ENCODE measurements at regions not wholly inside any gene's neighbourhood (a gene's known extent, or its start where the extent isn't known, plus 50 kb on each side); places are given as distances from the start of the nearest gene placed in this dataset.
"Not testable (repeated sequence)": the region's sequence is repeated elsewhere in the genome, so short reads cannot be mapped to it uniquely, and the experiment has no call there.

DNA sequence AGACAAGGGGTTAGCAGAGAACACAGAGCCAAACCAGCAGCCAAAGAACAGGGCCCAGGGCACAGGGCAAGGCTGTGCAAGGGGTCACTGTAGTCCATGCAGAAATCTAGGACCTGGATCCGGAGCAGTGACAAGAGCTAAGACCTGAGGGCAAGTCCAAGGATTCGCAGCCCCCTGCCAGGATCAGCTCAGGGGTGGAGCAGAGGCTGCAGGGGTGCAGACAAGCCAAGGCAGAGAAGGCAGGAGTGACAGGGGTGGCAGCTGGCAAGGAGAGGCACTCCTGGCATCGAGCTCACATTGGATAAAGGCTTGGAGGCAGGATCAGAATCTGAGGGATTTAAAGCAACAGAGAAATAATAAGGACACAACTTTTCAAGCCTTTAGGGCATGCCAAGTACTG lies 80.7 kb upstream of the NANOS1 start:
- DNase-seq (ENCODE audit: low read depth in 2 of 2) = no peak

GRCh38 chr10:118950190-118950680 lies 79.3 kb upstream of the NANOS1 start:
- no peak for DNase-seq (ENCODE audit: low read depth in 2 of 2)

DNA sequence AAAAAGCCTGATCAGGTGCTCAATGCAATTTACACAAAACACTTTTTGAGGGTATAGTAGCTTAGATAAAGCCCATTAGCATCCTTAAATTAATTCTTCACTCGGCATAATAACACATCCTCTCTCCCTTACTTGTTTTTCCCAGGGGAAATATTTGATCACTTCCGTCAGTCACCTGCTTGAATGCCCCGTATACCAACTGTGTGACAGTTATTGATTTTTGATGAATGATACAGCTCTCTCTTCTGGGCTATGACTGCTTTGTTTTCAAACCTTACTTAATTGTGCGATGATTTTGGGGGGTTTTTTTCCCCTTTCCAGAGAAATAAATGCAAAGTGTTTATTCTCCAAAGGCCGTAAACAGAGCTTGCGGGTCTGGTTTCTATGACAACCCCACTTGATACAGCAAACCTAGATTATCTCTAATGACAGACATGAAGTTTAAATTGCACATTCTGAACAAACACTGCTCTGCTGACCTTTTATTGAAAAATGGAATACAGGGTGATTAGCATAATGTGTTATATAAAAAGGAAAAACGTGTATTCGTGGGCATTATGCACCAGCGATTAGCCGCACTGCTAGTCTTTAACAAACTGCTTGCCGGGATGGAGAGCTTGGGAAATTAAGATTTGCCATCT lies 78.4 kb upstream of the NANOS1 start:
- no peak for DNase-seq (ENCODE audit: low read depth in 2 of 2)

DNA sequence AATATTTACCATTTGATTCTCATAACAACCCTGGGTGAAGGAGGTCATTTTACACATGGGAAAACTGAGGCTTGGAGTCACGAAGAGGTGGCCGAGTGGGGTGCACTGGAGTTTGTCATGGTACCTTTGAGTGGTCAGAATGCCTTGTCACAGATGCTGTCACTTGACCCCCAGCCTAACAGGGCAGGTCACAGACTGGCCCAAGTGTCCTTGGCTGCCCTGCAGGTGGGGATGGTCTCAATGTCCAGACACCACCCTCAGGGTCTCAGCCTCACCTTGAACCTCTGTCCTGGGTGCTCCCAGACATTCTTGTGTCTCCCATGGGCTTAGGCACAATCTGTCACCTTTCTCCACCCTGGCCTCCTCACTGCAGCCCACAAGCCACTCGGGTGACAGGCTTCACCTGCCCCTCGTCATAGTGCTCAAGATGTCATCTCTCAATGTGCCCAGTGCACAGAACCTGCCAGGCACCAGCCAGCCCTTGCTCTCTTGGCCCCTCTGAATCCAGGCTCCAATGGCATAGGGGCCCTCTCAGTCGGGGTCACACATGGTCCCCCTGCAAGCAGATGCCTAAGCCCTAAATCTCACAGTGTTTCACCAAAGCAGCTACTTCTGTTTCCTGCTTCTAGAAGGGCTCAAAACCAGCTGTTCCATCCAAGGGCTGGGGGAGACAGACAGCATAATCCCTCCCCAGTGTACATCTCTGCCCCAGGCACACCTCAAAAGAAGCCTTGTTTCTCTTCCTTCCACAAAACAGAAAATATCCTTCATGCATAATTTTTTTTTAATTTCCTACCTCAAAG lies 76.8 kb upstream of the NANOS1 start:
- no peak for DNase-seq (ENCODE audit: low read depth in 2 of 2)

- no peak for DNase-seq (ENCODE audit: low read depth in 2 of 2)
These were observed 75.7 kb upstream of the NANOS1 start for GRCh38 chr10:118953598-118954393.

- no peak for DNase-seq (ENCODE audit: low read depth in 2 of 2)
These were observed 74.0 kb upstream of the NANOS1 start for GRCh38 chr10:118955531-118955930.

DNA sequence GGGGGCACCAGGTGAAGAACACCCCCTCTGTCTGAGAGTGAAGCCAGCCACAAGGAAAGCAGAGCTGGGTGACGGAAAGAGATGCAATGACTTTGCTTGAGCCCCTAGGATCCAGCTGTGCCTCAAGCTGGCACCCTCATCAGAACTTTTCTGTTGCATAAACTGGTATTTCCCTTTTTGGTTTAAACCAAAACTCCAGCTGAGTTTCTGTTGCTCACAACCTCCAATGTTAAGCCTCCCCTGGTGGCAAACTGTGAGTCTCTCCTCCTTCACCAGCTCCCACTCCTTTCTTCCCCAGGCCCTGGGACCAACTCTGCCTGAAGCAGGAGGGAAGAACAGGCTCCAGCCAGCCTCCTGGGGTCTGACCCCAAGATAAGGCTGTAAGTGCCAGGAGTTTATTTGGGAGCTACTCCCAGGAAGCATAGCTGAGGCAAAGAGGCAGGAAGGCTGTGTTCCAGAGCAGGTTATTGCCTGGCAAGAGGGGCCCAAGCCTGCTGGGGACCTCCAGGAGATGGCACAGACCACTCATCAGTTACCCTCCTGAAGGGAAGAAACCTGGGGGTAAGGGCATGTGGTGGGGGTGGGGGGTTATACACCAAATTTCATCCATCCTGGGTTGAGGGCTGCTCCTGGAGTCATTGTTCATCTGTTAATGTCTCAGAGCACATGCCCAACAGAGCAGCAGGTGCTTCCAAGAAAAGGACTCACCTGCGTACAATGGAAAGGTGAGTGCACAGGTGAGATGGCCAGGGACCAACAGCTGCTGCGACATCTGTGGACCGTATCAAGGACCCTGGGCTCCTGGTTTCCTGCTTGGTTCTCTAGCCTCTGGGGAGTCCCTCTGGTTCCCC lies 73.3 kb upstream of the NANOS1 start:
- no peak for DNase-seq (ENCODE audit: low read depth in 2 of 2)

DNA sequence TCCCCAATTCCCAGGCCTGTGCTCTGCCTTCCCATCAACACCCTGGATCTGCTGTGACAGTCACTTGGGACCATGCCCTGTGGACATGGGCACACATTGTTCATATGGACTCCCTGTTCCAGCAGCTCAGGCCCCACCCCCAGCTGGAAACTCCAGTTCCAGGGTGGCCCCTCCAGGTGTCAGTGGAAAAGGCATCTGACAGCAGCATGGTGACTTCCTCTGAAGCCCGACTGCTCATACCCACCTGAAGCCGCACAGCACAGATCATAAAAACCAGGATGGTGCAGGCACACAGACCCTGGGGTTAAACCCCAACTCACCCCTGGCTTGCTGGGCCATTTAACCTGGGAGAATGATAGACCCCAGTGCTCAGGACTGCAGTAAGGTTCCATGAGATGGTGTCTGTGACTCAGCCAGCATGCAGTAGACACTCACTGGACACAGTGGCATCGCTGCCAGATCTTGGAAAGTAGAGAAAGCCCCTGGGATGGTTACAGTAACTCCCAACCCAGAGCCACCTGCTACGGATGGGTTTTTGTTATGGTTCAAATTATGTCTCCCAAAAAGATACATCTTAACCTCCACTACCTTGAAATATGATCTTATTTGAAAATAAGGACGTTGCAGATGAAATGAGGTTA lies 72.6 kb upstream of the NANOS1 start:
- no peak for DNase-seq (ENCODE audit: low read depth in 2 of 2)

- DNase-seq (ENCODE audit: low read depth in 2 of 2) = no peak
These were observed 72.1 kb upstream of the NANOS1 start for GRCh38 chr10:118957443-118957825.

GRCh38 chr10:118957966-118958365 lies 71.5 kb upstream of the NANOS1 start:
- DNase-seq (ENCODE audit: low read depth in 2 of 2) = no peak

GRCh38 chr10:118958559-118958958 lies 71.0 kb upstream of the NANOS1 start:
- DNase-seq (ENCODE audit: low read depth in 2 of 2) = no peak

DNA sequence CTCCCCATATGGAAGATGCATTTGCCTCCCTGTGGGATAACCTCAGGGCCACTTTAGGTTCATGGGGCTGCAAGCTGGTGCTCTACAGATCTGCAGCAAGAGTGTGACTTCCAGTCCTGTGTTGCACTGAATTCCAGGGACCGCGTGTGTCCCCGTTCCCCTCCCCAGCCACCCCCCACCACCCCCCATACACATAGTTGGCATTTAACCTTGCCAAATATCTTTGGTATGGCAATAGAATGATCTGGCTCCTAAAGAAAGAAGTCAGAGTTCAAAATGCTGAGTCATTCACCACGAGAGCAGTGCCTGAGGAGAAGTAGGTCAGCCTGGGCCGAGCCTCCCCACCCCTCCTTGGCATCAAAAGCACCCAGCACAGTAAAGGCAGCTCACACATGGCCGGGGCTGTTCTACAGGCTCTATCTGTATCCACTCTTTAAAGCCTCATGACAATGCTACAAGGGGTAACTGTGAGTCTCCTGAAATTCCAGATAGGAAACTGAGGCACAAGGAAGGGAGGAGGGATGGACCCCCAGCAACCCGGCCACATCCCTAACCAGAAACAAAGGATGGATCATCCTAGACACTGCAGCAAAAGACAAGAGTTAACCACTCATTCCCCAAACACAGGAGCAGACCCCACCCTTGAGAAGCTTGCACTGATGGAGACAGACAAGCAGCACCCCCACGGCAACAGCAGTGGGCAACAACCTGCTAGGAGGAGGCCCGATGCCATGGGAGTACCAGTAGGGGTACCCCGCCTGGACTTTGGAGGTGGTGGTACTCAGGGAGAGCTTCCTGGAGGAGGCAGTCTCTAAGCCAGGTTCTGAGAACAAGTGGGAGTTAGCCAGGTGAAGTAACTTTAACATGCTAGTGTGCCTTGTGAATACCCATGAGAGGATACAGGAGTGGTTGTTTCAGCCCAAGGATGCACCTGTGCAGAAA lies 70.3 kb upstream of the NANOS1 start:
- no peak for DNase-seq (ENCODE audit: low read depth in 2 of 2)

DNA sequence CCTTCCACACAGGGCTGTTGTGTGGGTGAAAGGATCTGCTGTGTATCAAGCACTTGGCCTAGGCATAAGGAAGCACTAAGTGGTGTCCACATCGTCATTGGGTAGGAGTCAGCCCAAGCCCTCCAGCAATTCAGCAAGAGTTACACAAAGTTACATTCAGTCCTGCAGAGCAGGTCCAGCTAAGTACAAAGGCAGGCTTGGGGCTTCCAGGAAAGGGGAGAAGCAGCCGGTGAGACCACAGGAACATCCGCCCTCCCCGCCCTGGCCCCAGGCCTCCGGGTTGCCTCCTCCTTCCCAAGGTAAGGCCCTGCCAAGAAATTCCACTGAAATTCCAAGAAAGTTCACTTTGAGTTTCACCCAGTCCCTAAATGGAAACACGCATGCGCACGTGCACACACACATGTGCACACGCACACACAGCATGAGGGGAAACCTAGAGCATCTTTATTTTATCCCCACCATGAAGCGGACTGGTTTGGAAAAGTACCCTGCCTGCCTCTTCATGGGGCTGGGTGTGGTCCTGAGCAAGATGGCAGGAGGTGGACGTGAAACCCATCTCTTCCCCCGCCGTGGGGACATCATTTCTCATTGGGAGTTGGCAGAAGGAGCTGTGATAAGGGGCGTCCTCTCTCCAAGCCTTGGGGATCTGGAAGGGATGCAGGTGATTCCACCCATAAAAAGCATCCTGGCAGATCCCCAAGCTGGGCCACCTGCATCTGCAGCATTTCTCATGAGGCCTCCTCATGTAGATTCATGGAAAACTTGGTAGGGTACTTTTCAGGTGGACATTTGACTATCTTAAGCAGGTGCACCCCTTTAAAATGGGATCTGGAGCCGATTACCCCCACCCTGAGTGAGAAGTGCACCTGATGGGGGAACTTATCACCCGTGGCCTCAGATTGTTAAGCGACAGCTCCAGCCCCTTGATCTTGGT lies 69.1 kb upstream of the NANOS1 start:
- DNase-seq (ENCODE audit: low read depth in 2 of 2) = no peak

DNA sequence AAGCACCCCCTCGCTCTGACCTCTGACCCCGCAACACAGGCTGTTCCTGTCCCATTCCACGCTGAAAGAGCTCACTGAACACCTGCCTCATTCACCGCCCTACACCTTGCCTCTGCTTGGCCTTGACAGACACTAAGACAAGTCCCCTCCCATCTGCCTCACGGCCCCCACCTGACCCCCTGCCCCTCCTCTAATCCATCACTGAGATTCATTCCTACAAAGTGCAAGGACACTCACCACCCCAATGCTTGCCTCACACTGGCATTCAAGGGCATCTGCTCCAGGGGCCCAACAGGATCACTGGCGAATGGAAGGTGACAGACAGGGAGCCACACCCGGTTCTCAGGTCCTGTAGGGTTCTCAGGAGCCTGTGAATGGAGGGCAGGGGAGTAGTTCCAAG lies 68.1 kb upstream of the NANOS1 start:
- no peak for DNase-seq (ENCODE audit: low read depth in 2 of 2)

GRCh38 chr10:118962331-118962868 lies 67.1 kb upstream of the NANOS1 start:
- DNase-seq (ENCODE audit: low read depth in 2 of 2) = not testable (repeated sequence)

DNA sequence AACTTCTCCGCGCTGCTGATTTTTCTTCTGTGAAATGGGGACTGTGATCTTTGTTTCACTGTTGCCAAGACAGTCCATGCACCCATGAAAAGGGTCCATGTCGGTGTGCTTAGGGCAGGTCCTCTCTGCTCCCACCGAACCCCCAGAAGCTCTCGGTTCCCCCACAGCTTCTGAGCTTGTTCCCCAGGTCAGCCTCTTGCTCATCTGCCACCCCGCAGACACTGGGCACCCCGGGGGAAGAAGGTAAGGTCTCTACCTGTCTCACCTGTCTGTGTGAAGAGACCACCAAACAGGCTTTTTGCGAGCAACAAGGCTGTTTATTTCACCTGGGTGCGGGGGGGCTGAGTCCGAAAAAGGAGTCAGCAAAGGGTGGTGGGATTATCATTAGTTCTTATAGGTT lies 66.2 kb upstream of the NANOS1 start:
- DNase-seq (ENCODE audit: low read depth in 2 of 2) = no peak

- no peak for DNase-seq (ENCODE audit: low read depth in 2 of 2)
These were observed 65.6 kb upstream of the NANOS1 start for GRCh38 chr10:118963933-118964332.

DNA sequence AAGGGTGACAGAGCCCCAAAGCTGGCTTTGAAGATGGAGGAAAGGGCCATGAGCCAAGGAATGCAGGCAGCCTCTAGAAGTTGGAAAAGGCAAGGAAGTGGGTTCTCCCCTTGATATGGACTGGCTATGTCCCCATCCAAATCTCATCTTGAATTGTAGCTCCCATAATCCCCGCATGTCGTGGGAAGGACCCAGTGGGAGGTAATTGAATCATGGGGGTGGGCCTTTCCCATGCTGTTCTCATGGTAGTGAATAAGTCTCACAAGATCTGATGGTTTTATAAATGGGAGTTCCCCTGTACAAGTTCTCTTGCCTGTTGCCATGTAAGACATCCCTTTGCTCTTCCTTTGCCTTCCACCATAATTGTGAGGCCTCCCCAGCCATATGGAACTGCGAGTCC lies 65.0 kb upstream of the NANOS1 start:
- DNase-seq (ENCODE audit: low read depth in 2 of 2) = not testable (repeated sequence)

DNA sequence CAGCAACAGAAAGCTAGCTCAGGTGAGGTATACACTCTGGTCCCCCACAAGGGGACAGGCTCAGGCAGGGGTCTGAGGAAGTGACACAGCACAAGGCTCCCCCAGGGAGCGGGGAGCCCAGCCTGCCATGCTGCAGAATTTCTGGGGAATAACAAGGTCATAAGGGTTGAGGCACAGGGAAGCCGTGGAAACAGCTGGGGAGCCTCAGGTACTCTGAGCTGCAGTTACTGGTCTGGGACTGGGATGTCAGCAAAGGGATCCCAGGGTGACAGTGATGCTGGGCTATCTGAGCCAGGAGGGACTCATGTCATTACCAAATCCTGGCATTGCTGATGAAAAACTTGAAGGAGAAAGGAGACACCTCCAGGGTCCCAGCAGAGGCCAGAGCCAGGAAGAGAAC lies 64.4 kb upstream of the NANOS1 start:
- no peak for DNase-seq (ENCODE audit: low read depth in 2 of 2)
